ENCODE measurements at regions not wholly inside any gene's neighbourhood (a gene's known extent, or its start where the extent isn't known, plus 50 kb on each side); places are given as distances from the start of the nearest gene placed in this dataset.

GRCh38 chr3:73874161-73874560, 249.4 kb upstream of the PDZRN3 start:
- no peak for TF ChIP-seq CTCF (IDR thresholded peaks at IDR 0.05)
- TF ChIP-seq POLR2A (IDR thresholded peaks at IDR 0.05), result no peak

All from Peyer's patch (tissue), 4 donors.